HG02623 (cell line): ENCODE measurements at regions not wholly inside any gene's neighbourhood (a gene's known extent, or its start where the extent isn't known, plus 50 kb on each side); places are given as distances from the start of the nearest gene placed in this dataset.

ENCODE experiments used
- ATAC-seq: cut with Tn5 transposase; IDR thresholded peaks from one replicate; pipeline ENCODE4 v1.9.1; 2021; ENCODE audit warnings: moderate library complexity; ENCODE audit not compliant: unreplicated experiment

- no peak for ATAC-seq
These were observed 246.3 kb downstream of the ACTR3B start for GRCh38 chr7:153005750-153006435.

GRCh38 chr7:153006452-153006851 lies 246.9 kb downstream of the ACTR3B start:
- no peak for ATAC-seq

- ATAC-seq = no peak
These were observed 247.4 kb downstream of the ACTR3B start for GRCh38 chr7:153006911-153007310.

DNA sequence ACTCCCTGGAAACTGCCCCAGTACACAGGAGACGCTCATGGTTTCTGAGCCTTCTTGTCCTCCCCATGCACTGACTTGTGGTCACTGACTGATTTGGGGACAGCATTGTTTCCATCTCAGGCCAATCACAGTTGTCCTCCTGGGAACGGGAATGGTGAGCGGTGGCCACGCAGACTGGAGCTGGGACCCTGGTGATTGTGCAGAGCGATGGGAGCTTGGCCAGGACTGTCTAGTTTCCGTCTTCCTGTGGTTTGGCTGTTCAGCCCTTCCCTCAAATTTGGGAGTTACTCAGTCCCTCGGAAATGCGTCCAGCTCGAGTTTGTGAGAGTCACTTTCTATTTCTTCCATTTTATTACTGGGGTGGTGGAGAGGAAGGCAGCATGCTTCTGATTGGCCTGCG lies 250.9 kb downstream of the ACTR3B start:
- no peak for ATAC-seq

GRCh38 chr7:153012203-153012602 lies 252.7 kb downstream of the ACTR3B start:
- no peak for ATAC-seq

DNA sequence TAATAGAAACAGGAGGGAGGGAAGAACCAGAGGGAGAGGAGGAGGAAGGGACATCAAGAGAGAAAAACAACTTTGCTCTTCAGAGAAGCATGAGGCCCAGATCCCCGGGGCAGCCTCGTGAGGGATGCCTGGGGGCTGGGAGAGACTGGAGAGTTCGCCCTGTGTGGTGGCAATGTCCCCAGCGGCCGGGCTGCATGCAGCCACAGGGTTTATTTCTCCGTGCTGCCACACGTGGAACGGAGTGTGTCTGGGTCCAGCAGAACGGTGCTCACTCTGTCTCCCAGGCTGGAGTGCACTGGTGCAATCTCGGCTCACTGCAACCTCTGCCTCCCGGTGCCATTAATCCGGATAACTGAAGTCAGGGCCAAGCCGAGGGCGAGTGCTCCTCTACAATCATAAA lies 257.7 kb downstream of the ACTR3B start:
- no peak for ATAC-seq

- no peak for ATAC-seq
These were observed 262.0 kb downstream of the ACTR3B start for GRCh38 chr7:153021542-153021941.

DNA sequence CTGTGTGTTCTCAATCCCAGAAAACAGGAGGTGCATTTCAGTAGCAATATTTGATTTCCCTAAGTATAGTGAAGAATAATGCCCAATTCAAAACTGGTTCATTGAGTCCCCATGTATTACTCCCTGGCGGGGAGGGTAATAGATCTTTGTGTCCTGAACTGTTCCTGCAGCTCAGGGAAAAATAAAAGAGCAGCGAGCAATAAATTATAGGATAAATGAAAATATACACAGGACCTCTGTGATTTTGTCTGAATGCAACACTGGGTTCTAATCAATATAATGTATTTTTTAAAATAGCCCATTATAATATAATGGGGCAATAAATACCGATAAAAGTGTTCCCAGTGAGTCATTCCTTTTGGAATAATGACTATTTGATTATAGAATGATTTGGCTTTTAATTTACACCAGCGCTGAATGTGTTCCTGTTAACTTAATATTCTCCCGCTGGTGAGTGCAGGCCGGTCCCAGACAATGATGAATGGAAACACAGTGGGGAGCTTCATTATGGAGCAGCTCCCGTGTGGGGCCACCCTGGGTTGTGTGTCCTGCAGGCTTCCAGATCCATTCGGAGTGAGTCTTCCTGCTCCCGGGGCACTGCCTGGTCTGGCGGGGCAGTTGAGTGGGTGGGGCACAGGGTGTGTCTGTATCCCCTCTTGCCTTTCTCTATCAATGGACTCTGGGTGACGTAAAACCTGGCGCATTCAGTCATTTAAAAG lies 263.1 kb downstream of the ACTR3B start:
- ATAC-seq = no peak

DNA sequence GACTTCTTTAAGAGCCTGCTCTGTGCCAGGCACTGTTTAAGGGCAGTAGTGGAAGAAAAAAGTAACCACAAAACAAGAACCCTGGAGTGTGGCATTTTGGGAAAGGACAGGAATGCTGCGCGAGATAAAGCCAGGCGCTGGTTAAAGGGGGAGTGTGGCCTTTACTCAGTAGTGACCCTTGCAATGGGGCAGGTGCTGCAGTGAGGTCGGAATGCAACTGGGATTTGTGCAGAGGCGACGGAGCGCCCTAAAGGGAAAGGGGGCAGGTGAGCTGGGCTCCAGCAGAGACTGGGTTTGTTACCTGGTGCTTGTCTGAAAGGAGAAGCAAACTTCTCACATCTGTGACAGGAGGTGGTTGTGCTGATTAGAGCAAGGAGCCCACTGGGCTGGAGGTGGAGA lies 263.6 kb downstream of the ACTR3B start:
- no peak for ATAC-seq

- no peak for ATAC-seq
These were observed 267.7 kb downstream of the ACTR3B start for GRCh38 chr7:153027210-153027609.

- ATAC-seq = no peak
These were observed 268.4 kb downstream of the ACTR3B start for GRCh38 chr7:153027904-153028303.

DNA sequence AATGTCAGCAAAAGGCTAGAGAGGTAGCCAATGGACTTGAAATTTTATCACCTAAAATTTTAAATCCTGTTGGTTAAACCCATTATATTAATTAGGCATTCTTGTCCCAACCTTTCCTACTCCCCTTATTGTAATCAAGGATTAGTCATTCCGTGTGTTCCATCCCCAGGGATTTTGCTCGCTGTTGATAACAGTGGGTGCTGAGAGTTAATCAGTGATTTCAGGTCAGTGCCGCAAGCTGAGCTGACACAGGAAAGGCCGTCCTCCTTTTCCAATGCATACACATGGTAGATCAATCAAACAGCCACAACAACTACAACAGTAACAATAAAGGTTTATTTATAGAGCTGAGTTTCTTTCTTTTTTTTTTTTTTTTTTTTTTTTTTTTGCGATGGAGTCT lies 271.4 kb downstream of the ACTR3B start:
- ATAC-seq = no peak

GRCh38 chr7:153034791-153035190 lies 275.2 kb downstream of the ACTR3B start:
- ATAC-seq = no peak

GRCh38 chr7:153036396-153037063 lies 277.0 kb downstream of the ACTR3B start:
- no peak for ATAC-seq

- ATAC-seq = no peak
These were observed 283.9 kb downstream of the ACTR3B start for GRCh38 chr7:153043440-153043839.

DNA sequence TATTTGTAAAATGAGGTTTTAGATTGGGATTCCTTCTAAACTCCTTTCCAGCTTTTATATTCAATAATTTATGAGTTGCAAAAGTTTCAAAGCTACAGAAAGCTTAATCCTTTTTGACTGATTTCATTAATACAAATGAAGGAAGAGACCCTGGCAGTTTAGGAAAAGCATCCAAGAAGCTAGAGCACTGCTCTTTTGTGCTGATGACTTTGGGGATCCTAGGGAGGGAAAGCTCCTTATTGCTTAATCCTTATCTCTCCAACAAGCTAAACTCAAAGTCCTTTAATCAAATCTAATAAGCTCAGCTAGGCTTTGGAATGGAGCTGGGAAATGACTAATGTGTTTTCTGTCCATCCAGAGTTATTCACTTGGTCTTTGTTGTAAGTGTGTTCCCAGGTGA lies 285.4 kb downstream of the ACTR3B start:
- ATAC-seq = no peak

GRCh38 chr7:153047079-153047959 lies 287.8 kb downstream of the ACTR3B start:
- no peak for ATAC-seq

DNA sequence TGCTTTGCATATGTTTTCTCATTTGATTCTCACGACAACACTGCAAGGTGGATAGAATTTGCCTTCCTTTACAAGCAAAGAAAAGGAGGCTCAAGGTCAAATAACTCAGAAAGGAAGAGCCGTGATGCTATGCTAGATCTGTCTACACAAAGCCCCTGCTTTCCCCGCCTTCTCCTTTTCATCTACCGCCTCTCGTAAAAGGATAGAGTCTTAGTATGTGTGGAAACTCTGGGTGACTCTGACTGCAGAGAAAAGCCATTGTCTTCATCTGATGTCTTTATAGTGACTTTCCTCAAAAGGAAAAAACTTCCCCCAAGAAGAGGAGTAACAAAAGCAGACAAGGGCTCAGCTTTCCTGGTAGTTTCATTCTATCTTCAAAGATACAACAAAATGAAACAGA lies 292.7 kb downstream of the ACTR3B start:
- ATAC-seq = no peak

DNA sequence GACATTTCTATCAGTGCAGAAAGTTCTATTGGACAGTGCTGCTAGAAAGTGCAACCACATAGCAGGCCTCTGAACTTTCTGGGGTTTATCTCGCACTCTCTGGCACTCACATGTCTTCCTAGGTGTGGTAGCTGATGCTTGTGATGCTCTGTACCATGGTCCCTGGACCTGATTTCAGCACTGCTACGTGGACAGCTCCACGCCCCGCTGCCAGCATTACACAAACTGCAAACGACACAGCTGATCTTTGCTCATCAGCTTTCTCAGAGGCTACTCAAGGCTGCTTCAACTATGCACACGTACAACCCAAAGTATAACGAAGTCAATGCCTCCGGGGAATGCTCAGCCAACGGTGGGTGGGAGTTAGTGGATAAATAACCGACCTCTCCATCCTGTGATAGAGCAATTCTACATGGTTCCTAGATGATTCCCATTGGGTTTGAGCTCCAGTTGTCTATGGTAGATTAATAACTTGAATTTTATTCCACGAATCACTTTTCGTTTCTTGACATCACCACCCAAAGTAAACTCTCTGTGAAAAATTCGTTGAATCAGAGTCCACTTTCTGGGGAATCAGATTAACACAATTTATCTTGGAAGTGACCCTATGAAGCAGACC lies 302.5 kb downstream of the ACTR3B start:
- ATAC-seq = no peak

GRCh38 chr7:153065051-153065450 lies 305.5 kb downstream of the ACTR3B start:
- no peak for ATAC-seq

- ATAC-seq = no peak
These were observed 307.2 kb downstream of the ACTR3B start for GRCh38 chr7:153066711-153067110.
